SK-N-SH (cell line): ENCODE measurements at regions not wholly inside any gene's neighbourhood (a gene's known extent, or its start where the extent isn't known, plus 50 kb on each side); places are given as distances from the start of the nearest gene placed in this dataset.

Experiments used
- CTCF ChIA-PET: fragments of 300-600, 350-600 bp; formaldehyde crosslinking; extraction: SDS; loops from one replicate; lab custom pipeline; 2021; lab: Yijun Ruan, JAX
- POLR2A ChIA-PET: fragments of 350-600 bp; sonication (Branson Sonifier 250); formaldehyde crosslinking; extraction: SDS; loops from one replicate; lab custom pipeline; 2020; ENCODE audit warnings: antibody characterized with exemption, inconsistent platforms; lab: Yijun Ruan, JAX
- DNase-seq: peaks from one replicate; pipeline ENCODE4 v3.0.0; 2012
- H2AFZ ChIP-seq: fragments of 200-600 bp; sonication (generic); 2 replicates; pipeline ENCODE4 v1.8.1; 2016; ENCODE audit warnings: antibody characterized with exemption, mild to moderate bottlenecking, low read depth
- H3F3A ChIP-seq: fragments of 200-600 bp; sonication (generic); replicated peaks from 2 replicates; pipeline ENCODE3; 2016; ENCODE audit warnings: antibody characterized with exemption, mild to moderate bottlenecking; ENCODE audit not compliant: insufficient read depth
- H3K27ac ChIP-seq, 2 experiments: fragments of 200-500 bp in 1 of 2; fragments of 200-600 bp in 1 of 2; sonication (Bioruptor generic) in 1 of 2; sonication (generic), shearing (Covaris generic) in 1 of 2; 2 replicates each; pipeline versions ENCODE4 v1.5.1 to v1.6.1; 2014 to 2016; ENCODE audit warnings: low read depth in 2 of 2, inconsistent platforms in 1 of 2, low read length in 1 of 2, mild to moderate bottlenecking in 1 of 2, mixed read lengths in 1 of 2
- H3K27me3 ChIP-seq: fragments of 200-600 bp; sonication (generic), shearing (Covaris generic); 2 replicates; pipeline ENCODE4 v1.6.1; 2016; ENCODE audit warnings: mixed run types; ENCODE audit not compliant: insufficient read depth
- H3K36me3 ChIP-seq, 2 experiments: fragments of 200-500 bp in 1 of 2; fragments of 200-600 bp in 1 of 2; sonication (Bioruptor generic) in 1 of 2; sonication (generic) in 1 of 2; replicated peaks in 1 of 2; 2 replicates each; pipeline versions ENCODE3 to v1.5.1; 2014 to 2016; ENCODE audit warnings: low read length in 1 of 2, mild to moderate bottlenecking in 1 of 2; ENCODE audit not compliant: insufficient read depth in 2 of 2, control insufficient read depth in 1 of 2
- H3K4me1 ChIP-seq, 2 experiments: fragments of 200-500 bp in 1 of 2; fragments of 200-600 bp in 1 of 2; sonication (Bioruptor generic) in 1 of 2; sonication (generic), shearing (Covaris generic) in 1 of 2; 2 replicates each; pipeline versions ENCODE4 v1.5.1 to v1.6.1; 2014 to 2016; ENCODE audit warnings: low read depth in 1 of 2, low read length in 1 of 2, mixed run types in 1 of 2; ENCODE audit not compliant: insufficient read depth in 2 of 2, control insufficient read depth in 1 of 2
- H3K4me2 ChIP-seq: fragments of 200-600 bp; sonication (generic), shearing (Covaris generic); 2 replicates; pipeline ENCODE4 v1.6.1; 2017; ENCODE audit warnings: mixed run types
- H3K4me3 ChIP-seq, 2 experiments: fragments of 200-500 bp in 1 of 2; fragments of 200-600 bp in 1 of 2; sonication (Bioruptor generic) in 1 of 2; sonication (generic), shearing (Covaris generic) in 1 of 2; 2 replicates each; pipeline versions ENCODE4 v1.5.1 to v1.8.1; 2014 to 2016; ENCODE audit warnings: low read depth in 2 of 2, inconsistent platforms in 1 of 2, low read length in 1 of 2, mild to moderate bottlenecking in 1 of 2, mixed read lengths in 1 of 2, moderate library complexity in 1 of 2
- H3K79me2 ChIP-seq: fragments of 200-600 bp; sonication (generic); 2 replicates; pipeline ENCODE4 v1.8.1; 2017; ENCODE audit warnings: mild to moderate bottlenecking; ENCODE audit not compliant: insufficient read depth
- H3K9ac ChIP-seq: fragments of 200-600 bp; sonication (generic); 2 replicates; pipeline ENCODE4 v1.6.1; 2017; ENCODE audit warnings: mixed run types
- H3K9me2 ChIP-seq: fragments of 200-600 bp; sonication (generic); 2 replicates; pipeline ENCODE4 v1.6.1; 2017; ENCODE audit warnings: mixed run types
- H3K9me3 ChIP-seq: fragments of 200-600 bp; sonication (generic); 2 replicates; pipeline ENCODE4 v1.6.1; 2017; ENCODE audit warnings: mixed run types, mild to moderate bottlenecking, moderate library complexity
- H4K20me1 ChIP-seq: fragments of 200-600 bp; sonication (generic); 2 replicates; pipeline ENCODE4 v1.6.1; 2017; ENCODE audit warnings: mild to moderate bottlenecking, mixed run types; ENCODE audit not compliant: insufficient read depth
- CHD2 ChIP-seq: fragments of 150-350 bp; IDR thresholded peaks from 2 replicates; pipeline ENCODE4 v1.6.1; 2018; ENCODE audit warnings: low read length; ENCODE audit not compliant: partially characterized antibody
- EP300 ChIP-seq, 2 experiments: IDR thresholded peaks; 2 replicates each; pipeline versions ENCODE4 v1.4.0 to v1.6.1; 2012; ENCODE audit warnings: borderline replicate concordance in 1 of 2, low read depth in 1 of 2, low read length in 1 of 2
- FOSL2 ChIP-seq: IDR thresholded peaks from 2 replicates; pipeline ENCODE4 v1.4.0; 2012; ENCODE audit warnings: low read depth, mild to moderate bottlenecking, moderate library complexity, borderline replicate concordance
- GABPA ChIP-seq: IDR thresholded peaks from 2 replicates; pipeline ENCODE4 v1.4.0; 2012; ENCODE audit warnings: low read depth, mild to moderate bottlenecking
- GATA2 ChIP-seq: sonication (generic); formaldehyde crosslinking; IDR thresholded peaks from 2 replicates; pipeline ENCODE4 v1.5.0; 2020; ENCODE audit warnings: mild to moderate bottlenecking, missing genetic modification reagents
- JUND ChIP-seq: IDR thresholded peaks from 2 replicates; pipeline ENCODE4 v1.4.0; 2012
- MAX ChIP-seq: IDR thresholded peaks from 2 replicates; pipeline ENCODE4 v1.4.0; 2012; ENCODE audit warnings: low read depth
- MEF2A ChIP-seq: IDR thresholded peaks from 2 replicates; pipeline ENCODE4 v1.4.0; 2012; ENCODE audit warnings: low read depth, borderline replicate concordance
- MXI1 ChIP-seq: IDR thresholded peaks from 2 replicates; pipeline ENCODE4 v1.6.1; 2012; ENCODE audit warnings: mild to moderate bottlenecking, low read depth, low read length, improper control_type of control experiment
- NFIC ChIP-seq: IDR thresholded peaks from 2 replicates; pipeline ENCODE4 v1.4.0; 2012; ENCODE audit warnings: borderline replicate concordance
- RAD21 ChIP-seq: IDR thresholded peaks from 2 replicates; pipeline ENCODE4 v1.6.1; 2012; ENCODE audit warnings: mild to moderate bottlenecking, low read length
- RCOR1 ChIP-seq: fragments of 150-350 bp; IDR thresholded peaks from 2 replicates; pipeline ENCODE4 v1.6.1; 2017; ENCODE audit warnings: antibody characterized with exemption, low read length
- RFX5 ChIP-seq: IDR thresholded peaks from 2 replicates; pipeline ENCODE4 v1.6.1; 2012; ENCODE audit warnings: mild to moderate bottlenecking, improper control_type of control experiment, low read length
- RXRA ChIP-seq: IDR thresholded peaks from 2 replicates; pipeline ENCODE4 v1.4.0; 2012; ENCODE audit warnings: low read depth, mild to moderate bottlenecking, borderline replicate concordance
- SMC3 ChIP-seq: IDR thresholded peaks from 2 replicates; pipeline ENCODE4 v1.6.1; 2012; ENCODE audit warnings: low read depth, low read length, improper control_type of control experiment
- TAF1 ChIP-seq: IDR thresholded peaks from 2 replicates; pipeline ENCODE4 v1.6.1; 2012; ENCODE audit warnings: low read depth, mild to moderate bottlenecking, low read length, moderate library complexity, borderline replicate concordance
- TEAD4 ChIP-seq: IDR thresholded peaks from 2 replicates; pipeline ENCODE4 v1.4.0; 2012; ENCODE audit warnings: mild to moderate bottlenecking, borderline replicate concordance; ENCODE audit not compliant: insufficient read depth
- USF2 ChIP-seq: fragments of 150-350 bp; IDR thresholded peaks from 2 replicates; pipeline ENCODE4 v1.6.1; 2017; ENCODE audit warnings: antibody characterized with exemption, low read length, low read depth, borderline replicate concordance
- WGBS: methylation state at CpG from one replicate; pipeline ENCODE4 v1.1.6; 2017; ENCODE audit warnings: low lambda C conversion rate; 5-methylcytosine and 5-hydroxymethylcytosine counted together
- TF ChIP-seq, protein P1 (sequence below): IDR thresholded peaks from 2 replicates; pipeline ENCODE4 v1.6.1; 2012; ENCODE audit warnings: mild to moderate bottlenecking, low read depth, low read length, moderate library complexity
- TF ChIP-seq, protein P2 (sequence below): IDR thresholded peaks from 2 replicates; pipeline ENCODE4; 2012

DNA sequence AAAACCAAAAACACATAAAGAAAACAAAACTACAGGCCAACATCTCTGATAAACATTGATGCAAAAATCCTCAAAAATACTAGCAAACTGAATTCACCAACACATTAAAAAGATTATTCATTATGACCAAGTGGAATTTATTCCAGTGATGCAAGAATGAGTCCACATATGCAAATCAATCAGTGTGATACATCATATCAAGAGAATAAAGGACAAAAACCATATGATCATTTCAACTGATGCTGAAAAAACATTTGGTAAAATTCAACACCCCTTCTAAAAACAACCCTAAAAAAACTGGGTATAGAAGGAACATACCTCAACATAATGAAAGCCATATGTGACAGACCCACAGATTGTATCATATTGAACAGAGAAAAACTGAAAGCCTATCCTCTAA is 265.6 kb upstream of the DCBLD2 start:
- no peaks in the 10 kb centered on the region for H3K36me3 ChIP-seq
- no peak overlapping the region for H2AFZ ChIP-seq
- no peaks in the 10 kb centered on the region for H3F3A ChIP-seq
- H3K27ac ChIP-seq, result no peak overlapping the region
- H3K79me2 ChIP-seq, result no peaks in the 10 kb centered on the region
- no peaks in the 10 kb centered on the region for H3K9me3 ChIP-seq
- no peak for DNase-seq
- H3K4me3 ChIP-seq, result no peak overlapping the region
- POLR2A ChIA-PET, result no interaction called here
- TF ChIP-seq CHD2, result no peak
- H3K9me2 ChIP-seq, result no peaks in the 10 kb centered on the region
- H3K27me3 ChIP-seq, result no peaks in the 10 kb centered on the region
- no peaks in the 10 kb centered on the region for H4K20me1 ChIP-seq
- no peak overlapping the region for H3K9ac ChIP-seq
- CTCF ChIA-PET, result interaction anchor here (1.0 kb wide), 1 partner anchor 144 kb away, joined by 4 read pairs; no protein-coding TSS in a partner anchor
- no peak overlapping the region for H3K4me2 ChIP-seq
- H3K4me1 ChIP-seq, result no peaks in the 10 kb centered on the region

DNA sequence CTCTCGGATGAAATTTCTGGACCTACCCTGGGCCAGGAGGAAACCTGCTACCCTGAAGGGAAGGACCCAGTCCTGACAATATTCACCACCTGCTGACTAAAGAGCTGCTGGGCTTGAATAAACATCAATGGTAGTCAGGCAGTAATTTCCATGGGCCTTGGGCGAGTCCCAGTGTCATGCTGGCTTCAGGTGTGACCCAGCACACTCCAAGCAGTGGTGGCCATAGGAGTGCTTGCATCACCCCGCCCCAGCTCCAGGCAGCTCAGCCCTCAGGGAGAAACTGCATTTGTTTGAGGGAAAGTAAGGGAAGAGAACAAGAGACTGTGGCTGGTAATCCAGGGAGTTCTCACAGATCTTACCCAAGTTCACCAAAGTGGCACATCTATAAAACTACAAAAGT is 261.8 kb upstream of the DCBLD2 start:
- Histone ChIP-seq H2AFZ (no peak overlapping the region), H4K20me1 (no peaks in the 10 kb centered on the region), H3K9me2 (no peaks in the 10 kb centered on the region), H3F3A (no peaks in the 10 kb centered on the region)
- CTCF ChIA-PET, result interaction anchor here (0.6 to 2.7 kb wide), 2 partner anchors 10 to 140 kb away, joined by 3 to 12 read pairs; no protein-coding TSS in a partner anchor
- TF ChIP-seq, protein P1, sequence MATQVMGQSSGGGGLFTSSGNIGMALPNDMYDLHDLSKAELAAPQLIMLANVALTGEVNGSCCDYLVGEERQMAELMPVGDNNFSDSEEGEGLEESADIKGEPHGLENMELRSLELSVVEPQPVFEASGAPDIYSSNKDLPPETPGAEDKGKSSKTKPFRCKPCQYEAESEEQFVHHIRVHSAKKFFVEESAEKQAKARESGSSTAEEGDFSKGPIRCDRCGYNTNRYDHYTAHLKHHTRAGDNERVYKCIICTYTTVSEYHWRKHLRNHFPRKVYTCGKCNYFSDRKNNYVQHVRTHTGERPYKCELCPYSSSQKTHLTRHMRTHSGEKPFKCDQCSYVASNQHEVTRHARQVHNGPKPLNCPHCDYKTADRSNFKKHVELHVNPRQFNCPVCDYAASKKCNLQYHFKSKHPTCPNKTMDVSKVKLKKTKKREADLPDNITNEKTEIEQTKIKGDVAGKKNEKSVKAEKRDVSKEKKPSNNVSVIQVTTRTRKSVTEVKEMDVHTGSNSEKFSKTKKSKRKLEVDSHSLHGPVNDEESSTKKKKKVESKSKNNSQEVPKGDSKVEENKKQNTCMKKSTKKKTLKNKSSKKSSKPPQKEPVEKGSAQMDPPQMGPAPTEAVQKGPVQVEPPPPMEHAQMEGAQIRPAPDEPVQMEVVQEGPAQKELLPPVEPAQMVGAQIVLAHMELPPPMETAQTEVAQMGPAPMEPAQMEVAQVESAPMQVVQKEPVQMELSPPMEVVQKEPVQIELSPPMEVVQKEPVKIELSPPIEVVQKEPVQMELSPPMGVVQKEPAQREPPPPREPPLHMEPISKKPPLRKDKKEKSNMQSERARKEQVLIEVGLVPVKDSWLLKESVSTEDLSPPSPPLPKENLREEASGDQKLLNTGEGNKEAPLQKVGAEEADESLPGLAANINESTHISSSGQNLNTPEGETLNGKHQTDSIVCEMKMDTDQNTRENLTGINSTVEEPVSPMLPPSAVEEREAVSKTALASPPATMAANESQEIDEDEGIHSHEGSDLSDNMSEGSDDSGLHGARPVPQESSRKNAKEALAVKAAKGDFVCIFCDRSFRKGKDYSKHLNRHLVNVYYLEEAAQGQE, result no peak
- TF ChIP-seq USF2 (no peak), RFX5 (no peak), TAF1 (no peak), RCOR1 (no peak), FOSL2 (no peak), GATA2 (CRISPR knock-in tag) (no peak), SMC3 (no peak), MXI1 (no peak), RXRA (no peak), NFIC (no peak), RAD21 (no peak), GABPA (no peak), JUND (no peak), EP300 (IDR thresholded peaks at IDR 0.05; ENCODE audit: borderline replicate concordance in 1 of 2, low read depth in 1 of 2, low read length in 1 of 2) (no peak), MAX (no peak), MEF2A (no peak), TEAD4 (no peak)
- TF ChIP-seq, protein P2, sequence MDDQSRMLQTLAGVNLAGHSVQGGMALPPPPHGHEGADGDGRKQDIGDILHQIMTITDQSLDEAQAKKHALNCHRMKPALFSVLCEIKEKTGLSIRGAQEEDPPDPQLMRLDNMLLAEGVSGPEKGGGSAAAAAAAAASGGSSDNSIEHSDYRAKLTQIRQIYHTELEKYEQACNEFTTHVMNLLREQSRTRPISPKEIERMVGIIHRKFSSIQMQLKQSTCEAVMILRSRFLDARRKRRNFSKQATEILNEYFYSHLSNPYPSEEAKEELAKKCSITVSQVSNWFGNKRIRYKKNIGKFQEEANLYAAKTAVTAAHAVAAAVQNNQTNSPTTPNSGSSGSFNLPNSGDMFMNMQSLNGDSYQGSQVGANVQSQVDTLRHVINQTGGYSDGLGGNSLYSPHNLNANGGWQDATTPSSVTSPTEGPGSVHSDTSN, result no peak
- TF ChIP-seq, all 33 proteins: peak for 0
- Histone ChIP-seq H3K27ac (no peak overlapping the region), H3K4me1 (no peaks in the 10 kb centered on the region), H3K27me3 (no peaks in the 10 kb centered on the region), H3K4me2 (no peak overlapping the region), H3K79me2 (no peaks in the 10 kb centered on the region), H3K36me3 (peaks cover 0 to 3% of the 10 kb centered on the region in 2 experiments), H3K9ac (no peak overlapping the region), H3K9me3 (0 out of 2 replicates have a peak, but pooled peaks cover 4% of the 10 kb centered on the region), H3K4me3 (no peak overlapping the region)
- POLR2A ChIA-PET, result no interaction called here
- DNase-seq, result no peak
- WGBS, result 0% methylated on average over 2 of the region's 3 CpGs
